Epidermal melanocyte (primary cell): ENCODE measurements at regions not wholly inside any gene's neighbourhood (a gene's known extent, or its start where the extent isn't known, plus 50 kb on each side); places are given as distances from the start of the nearest gene placed in this dataset.
"Not testable (repeated sequence)": the region's sequence is repeated elsewhere in the genome, so short reads cannot be mapped to it uniquely, and the experiment has no call there.

Experiments
- DNase-seq: peaks from one replicate; pipeline ENCODE4 v3.0.0; 2011; ENCODE audit warnings: low spot score; ENCODE audit not compliant: insufficient read length

DNA sequence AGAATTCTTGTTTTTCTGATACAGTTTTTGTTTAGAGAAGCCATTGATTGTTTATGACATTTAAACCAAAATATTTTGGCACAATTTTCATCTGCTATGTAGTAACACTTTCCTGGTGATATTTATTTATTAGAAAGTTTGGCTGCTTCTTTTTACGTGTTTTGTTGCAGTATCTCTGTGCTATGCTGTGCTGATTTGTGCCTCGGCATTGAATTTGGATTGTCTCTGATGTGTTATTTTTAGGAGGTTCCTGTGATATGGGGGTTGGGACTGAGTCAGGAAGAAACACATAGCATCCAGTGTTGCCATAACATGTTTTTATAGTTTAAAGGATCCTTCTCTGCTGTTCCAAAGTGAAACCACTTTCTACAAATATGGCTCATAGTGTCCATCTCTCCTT, 1197.7 kb upstream of the LRRN3 start:
- no peak for DNase-seq

- no peak for DNase-seq
These were observed 1195.4 kb upstream of the LRRN3 start for GRCh38 chr7:109895536-109895935.

DNA sequence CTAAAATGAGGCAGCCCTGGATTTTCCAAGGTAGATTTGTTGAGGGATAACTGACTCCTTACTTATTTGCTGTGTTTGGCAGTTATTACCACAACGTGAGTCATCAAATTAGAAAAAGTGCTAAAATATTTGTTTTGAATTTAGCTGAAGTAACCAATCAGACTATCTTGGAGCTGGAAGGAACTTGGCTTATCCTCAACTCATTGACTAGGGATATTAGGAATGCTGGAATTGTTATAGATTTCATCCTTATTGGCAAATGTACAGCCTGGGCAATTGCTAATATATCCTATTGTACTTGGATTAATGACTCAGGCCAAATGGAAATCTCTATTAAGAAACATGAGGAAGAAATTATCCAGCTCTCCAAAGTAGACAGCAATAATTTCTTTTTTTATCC, 1189.0 kb upstream of the LRRN3 start:
- no peak for DNase-seq

- DNase-seq, result not testable (repeated sequence)
These were observed 1185.4 kb upstream of the LRRN3 start for GRCh38 chr7:109905368-109906065.

DNA sequence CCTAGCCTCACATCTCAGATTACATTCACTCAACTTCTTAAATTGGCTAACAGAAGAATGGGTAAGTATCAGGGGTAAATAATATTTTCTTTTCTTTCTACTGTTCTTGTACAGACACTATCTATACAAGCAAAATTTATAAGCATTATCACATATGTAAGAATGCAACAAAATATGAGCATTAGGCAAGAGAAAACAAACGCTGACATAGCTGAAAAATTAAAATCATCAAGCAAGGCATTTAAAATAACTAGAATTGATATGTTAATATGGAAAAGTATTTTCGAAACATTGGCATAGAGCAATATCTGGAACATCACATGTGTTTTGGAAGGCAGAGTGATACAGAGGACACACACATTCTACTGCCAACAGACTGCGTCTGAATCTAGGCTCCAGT, 1175.3 kb upstream of the LRRN3 start:
- no peak for DNase-seq

- no peak for DNase-seq
These were observed 1164.2 kb upstream of the LRRN3 start for GRCh38 chr7:109926738-109927137.

GRCh38 chr7:109930049-109930448, 1160.9 kb upstream of the LRRN3 start:
- no peak for DNase-seq

GRCh38 chr7:109939207-109939606, 1151.7 kb upstream of the LRRN3 start:
- no peak for DNase-seq

- no peak for DNase-seq
These were observed 1145.0 kb upstream of the LRRN3 start for GRCh38 chr7:109945820-109946518.

GRCh38 chr7:109950256-109950655, 1140.7 kb upstream of the LRRN3 start:
- DNase-seq, result no peak

- DNase-seq, result no peak
These were observed 1139.9 kb upstream of the LRRN3 start for GRCh38 chr7:109950821-109951564.

- no peak for DNase-seq
These were observed 1139.4 kb upstream of the LRRN3 start for GRCh38 chr7:109951565-109951928.

GRCh38 chr7:109955986-109956385, 1134.9 kb upstream of the LRRN3 start:
- DNase-seq, result no peak

GRCh38 chr7:109956916-109957315, 1134.0 kb upstream of the LRRN3 start:
- no peak for DNase-seq

DNA sequence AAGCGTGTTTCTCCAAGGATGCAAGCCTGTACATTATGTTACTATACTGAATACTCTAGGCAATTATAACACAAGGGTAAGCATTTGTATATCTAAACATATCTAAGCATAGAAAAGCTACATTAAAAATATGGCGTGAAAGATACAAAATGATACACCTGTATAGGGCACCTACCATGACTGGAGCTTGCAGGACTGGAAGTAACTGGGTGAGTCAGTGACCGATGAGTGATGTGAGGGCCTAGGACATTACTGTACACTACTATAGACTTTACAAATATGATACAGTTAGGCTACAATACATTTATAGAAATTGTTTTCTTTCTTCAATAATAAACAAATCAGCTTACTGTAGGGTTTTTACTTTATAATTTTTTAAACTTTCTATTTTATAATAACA, 1127.2 kb upstream of the LRRN3 start:
- no peak for DNase-seq

DNA sequence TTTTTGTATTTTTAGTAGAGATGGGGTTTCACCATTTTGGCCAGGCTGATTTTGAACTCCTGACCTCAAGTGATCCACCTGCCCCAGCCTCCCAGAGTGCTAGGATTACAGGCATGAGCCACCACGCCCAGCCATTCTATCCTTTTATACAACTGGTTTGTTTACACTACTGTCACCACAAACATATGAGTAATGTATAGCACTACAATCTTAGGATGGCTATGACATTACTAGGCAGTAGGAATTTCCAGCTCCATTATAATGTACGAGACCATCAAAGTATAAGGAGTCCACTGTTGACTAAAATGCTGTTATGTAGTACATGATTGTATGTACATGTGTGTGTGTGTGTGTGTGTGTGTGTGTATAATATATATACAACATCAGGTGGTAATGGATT, 1126.1 kb upstream of the LRRN3 start:
- no peak for DNase-seq

DNA sequence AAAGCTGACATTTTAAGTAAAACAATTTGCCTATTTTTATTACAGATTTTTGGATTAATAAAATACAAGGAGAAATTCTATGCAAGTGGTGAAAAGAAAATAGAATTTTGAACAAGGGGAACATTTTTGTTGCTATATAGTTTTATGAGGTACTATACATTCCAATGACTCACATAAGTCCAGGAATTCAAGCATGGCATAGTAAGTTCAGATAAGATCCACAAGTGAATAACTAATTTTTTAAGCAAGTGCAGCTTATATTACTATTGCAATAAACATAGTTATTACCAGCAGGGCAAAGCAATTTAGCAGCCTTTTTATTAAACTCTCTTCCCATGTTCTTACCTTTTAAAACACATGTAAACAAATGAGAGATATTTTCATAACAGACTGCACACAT, 1123.5 kb upstream of the LRRN3 start:
- no peak for DNase-seq

DNA sequence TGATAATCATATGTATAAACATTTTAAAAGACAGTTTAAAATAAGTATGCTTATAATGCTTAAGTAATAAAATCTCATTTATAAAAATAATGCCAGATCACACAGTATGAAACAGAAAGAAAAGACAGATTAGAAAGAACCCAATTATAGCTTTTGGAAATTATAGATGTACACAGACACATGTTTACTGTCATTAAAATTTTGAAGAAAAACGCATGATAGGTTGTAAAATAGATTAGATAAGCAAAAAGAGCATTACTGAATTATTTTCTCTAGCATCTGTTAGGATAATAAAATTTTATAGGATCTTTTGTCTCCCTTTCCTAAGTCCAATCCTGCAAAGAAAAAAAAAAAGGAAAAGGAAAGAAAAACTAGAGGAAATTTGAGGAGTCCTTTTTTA, 1107.3 kb upstream of the LRRN3 start:
- DNase-seq, result no peak

- DNase-seq, result no peak
These were observed 1106.2 kb upstream of the LRRN3 start for GRCh38 chr7:109984729-109985128.

DNA sequence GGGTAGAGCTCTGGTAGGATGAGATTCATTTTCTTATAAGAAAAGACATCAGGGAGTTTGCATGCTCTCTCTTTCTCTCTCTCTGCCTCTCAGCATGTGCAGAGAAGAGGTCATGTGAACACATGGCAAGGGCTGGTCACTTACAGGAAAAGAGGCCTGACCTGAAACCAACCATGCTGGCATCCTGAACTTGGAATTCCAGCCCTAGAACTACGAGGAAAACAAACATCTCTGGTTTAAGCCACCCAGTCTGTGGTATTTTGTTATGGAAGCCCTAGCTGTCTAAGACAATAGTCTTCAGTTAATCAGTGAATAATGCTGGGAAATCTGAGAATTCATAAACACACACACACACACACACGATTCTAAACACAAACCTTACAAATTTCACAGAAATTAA, 1104.2 kb upstream of the LRRN3 start:
- no peak for DNase-seq

DNA sequence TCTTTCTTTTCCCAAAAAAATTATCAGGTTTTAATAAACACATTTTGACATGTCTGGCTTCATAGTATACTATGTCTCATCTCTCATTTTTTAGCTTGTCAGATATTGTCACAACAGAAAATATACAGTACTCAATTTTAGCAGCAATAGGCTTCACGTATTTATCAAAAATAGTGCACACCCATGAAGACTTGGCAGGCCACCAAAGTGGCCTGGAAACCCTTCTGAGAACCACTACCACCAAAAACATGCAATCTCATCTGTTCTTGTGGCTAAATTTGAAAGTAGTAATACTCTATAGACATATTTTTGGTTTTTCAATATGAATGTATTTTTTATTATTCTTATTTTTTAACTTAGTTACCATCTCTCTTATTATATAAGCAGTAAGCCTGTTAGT, 1094.5 kb upstream of the LRRN3 start:
- DNase-seq, result no peak

- DNase-seq, result no peak
These were observed 1094.0 kb upstream of the LRRN3 start for GRCh38 chr7:109996927-109997326.

DNA sequence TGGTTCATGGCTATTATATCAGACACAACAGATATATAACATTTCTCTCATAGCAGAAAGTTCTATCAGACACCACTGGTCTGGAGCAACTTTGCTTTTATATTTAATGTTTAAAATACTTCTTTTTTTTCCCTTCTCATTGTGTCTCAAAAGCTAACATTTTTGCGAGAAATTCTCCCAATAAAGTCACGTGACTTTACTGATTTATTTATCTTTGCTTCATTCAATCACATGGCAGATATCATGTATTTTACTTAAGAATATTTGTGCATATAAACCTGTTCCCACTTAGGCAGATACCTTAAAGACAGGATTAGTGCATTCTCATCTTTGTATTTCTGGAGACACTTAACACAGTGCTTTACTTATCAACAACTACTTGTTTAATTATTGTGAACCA, 1093.1 kb upstream of the LRRN3 start:
- DNase-seq, result no peak
